NCI-H1930 (cell line): ENCODE measurements at regions not wholly inside any gene's neighbourhood (a gene's known extent, or its start where the extent isn't known, plus 50 kb on each side); places are given as distances from the start of the nearest gene placed in this dataset.
"Not testable (repeated sequence)": the region's sequence is repeated elsewhere in the genome, so short reads cannot be mapped to it uniquely, and the experiment has no call there.

Source experiments
- DNase-seq, 2 experiments: peaks; one replicate each; lab custom pipeline; 2025; lab: John Stamatoyannopoulos, UW

GRCh38 chr2:43071599-43072550 lies 154.5 kb downstream of the ZFP36L2 start:
- no peak for DNase-seq

GRCh38 chr2:43070676-43071502 lies 155.5 kb downstream of the ZFP36L2 start:
- DNase-seq = no peak

GRCh38 chr2:43070030-43070429 lies 156.4 kb downstream of the ZFP36L2 start:
- no peak for DNase-seq

GRCh38 chr2:43068631-43069517 lies 157.5 kb downstream of the ZFP36L2 start:
- no peak for DNase-seq

- DNase-seq = no peak
Measured at GRCh38 chr2:43068041-43068533, 158.3 kb downstream of the ZFP36L2 start.

GRCh38 chr2:43067254-43068040 lies 159.0 kb downstream of the ZFP36L2 start:
- no peak for DNase-seq

GRCh38 chr2:43066541-43067253 lies 159.7 kb downstream of the ZFP36L2 start:
- not testable (repeated sequence) for DNase-seq

- DNase-seq = no peak
Measured at GRCh38 chr2:43065871-43066270, 160.5 kb downstream of the ZFP36L2 start.

GRCh38 chr2:43065036-43065435 lies 161.4 kb downstream of the ZFP36L2 start:
- DNase-seq = no peak

- DNase-seq = not testable (repeated sequence)
Measured at GRCh38 chr2:43063096-43063495, 163.3 kb downstream of the ZFP36L2 start.

- no peak for DNase-seq
Measured at GRCh38 chr2:43062058-43062457, 164.3 kb downstream of the ZFP36L2 start.

GRCh38 chr2:43060390-43061016 lies 165.9 kb downstream of the ZFP36L2 start:
- no peak for DNase-seq

GRCh38 chr2:43059183-43059897 lies 167.1 kb downstream of the ZFP36L2 start:
- DNase-seq = no peak

GRCh38 chr2:43058726-43059110 lies 167.7 kb downstream of the ZFP36L2 start:
- DNase-seq = no peak

GRCh38 chr2:43057742-43058725 lies 168.4 kb downstream of the ZFP36L2 start:
- no peak for DNase-seq

GRCh38 chr2:43057026-43057741 lies 169.2 kb downstream of the ZFP36L2 start:
- no peak for DNase-seq

- DNase-seq = no peak
Measured at GRCh38 chr2:43055985-43056384, 170.4 kb downstream of the ZFP36L2 start.
